PFSK-1 (cell line): ENCODE measurements at regions not wholly inside any gene's neighbourhood (a gene's known extent, or its start where the extent isn't known, plus 50 kb on each side); places are given as distances from the start of the nearest gene placed in this dataset.

Experiments
- FOXP2 ChIP-seq: optimal IDR thresholded peaks from 2 replicates; pipeline ENCODE3; 2011; ENCODE audit warnings: borderline replicate concordance, control low read depth, inconsistent platforms; ENCODE audit not compliant: insufficient read depth; ENCODE audit errors: extremely low read length, extremely low read depth
- POLR2AphosphoS5 ChIP-seq: IDR thresholded peaks from 2 replicates; pipeline ENCODE4 v1.6.1; 2012; ENCODE audit warnings: low read depth, mild to moderate bottlenecking, control low read depth, low read length, moderate library complexity
- SIN3A ChIP-seq: IDR thresholded peaks from 2 replicates; pipeline ENCODE4 v1.6.1; 2012; ENCODE audit warnings: mild to moderate bottlenecking, low read length, moderate library complexity, borderline replicate concordance; ENCODE audit not compliant: insufficient read depth
- TAF1 ChIP-seq: IDR thresholded peaks from 2 replicates; pipeline ENCODE4 v1.6.1; 2012; ENCODE audit warnings: low read length, control low read depth, borderline replicate concordance; ENCODE audit not compliant: insufficient read depth
- TF ChIP-seq, protein P1 (sequence below), 2 experiments: IDR thresholded peaks; 2 replicates each; pipeline versions ENCODE4 v1.6.1 to v1.8.0; 2011 to 2012; ENCODE audit warnings: low read depth in 2 of 2, low read length in 2 of 2, control low read depth in 1 of 2, inconsistent platforms in 1 of 2, mild to moderate bottlenecking in 1 of 2, moderate library complexity in 1 of 2; ENCODE audit not compliant: insufficient read depth in 1 of 2

DNA sequence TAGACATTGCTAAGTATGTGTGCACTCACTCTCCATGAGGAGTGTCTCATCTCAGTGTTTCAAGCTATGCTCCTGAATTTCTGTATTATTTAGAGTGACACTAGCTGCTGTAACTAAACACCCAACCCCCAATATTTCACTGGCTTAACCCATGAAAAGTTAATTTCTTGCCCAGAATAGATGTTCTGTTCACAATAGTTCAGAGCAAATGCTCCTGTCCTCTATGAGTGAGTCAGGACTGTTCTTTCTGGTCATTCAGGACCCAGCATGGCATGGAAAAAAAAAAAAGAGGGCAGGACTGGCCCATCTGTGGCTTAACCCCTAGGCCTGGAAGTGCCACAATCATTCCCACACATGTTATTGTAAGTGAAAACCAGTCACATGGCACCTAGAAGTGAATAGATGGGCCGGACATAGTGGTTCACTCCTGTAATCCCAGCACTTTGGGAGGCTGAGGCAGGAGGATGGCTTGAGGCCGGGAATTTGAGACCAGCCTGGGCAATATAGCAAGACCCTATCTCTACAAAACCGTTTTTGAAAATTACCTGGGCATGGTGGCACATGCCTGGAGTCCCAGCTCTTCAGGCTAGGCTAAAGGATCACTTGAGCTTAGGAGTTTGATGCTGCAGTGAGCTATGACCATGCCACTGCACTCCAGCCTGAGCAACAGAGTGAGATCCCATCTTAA, 663.6 kb downstream of the IRS1 start:
- no peak for TF ChIP-seq TAF1
- TF ChIP-seq POLR2AphosphoS5: no peak
- no peak for TF ChIP-seq SIN3A

DNA sequence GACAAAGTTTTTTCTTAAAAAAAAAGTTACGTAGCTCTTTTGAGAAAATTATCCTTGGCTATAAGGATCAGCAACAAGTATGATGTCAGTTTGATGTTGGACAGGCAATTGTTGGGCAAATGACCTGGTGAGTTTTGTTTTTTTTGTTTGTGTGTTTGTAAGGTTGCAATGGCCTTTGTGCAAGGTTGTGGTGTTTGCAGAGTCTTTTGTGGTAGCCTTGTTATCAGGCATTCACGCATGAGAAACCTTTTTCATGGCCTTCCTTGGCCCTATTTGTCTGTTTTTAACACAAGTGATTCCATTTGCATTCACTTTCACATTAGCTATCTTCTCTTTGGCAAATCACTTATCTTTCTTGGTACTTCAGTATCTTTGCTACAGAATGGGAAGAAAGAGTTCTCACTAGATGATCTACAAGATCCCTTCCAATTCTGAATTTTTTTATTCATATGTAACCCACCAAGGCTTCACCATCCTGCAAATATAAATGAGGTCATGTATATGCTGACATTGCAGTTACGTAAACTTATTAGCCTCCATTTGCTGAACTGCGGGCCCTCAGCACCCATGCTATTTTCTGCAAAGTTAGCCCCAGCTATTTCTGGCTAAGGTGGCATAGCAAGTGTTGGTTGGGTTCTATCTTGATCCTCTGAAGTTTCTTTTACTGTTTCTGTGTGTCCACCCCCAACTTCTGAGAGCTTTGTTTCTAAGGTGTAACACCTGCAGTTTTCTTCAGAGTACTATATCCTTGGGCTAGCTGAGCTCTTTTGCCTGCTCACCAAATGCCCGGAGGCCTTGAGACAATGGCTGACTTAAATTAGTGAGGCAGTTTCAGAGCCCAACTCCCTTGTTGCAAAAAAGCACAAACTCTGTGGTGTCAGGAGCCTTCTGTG, 667.1 kb downstream of the IRS1 start:
- no peak for TF ChIP-seq FOXP2
- TF ChIP-seq SIN3A: no peak
- TF ChIP-seq POLR2AphosphoS5: no peak
- no peak for TF ChIP-seq TAF1
- TF ChIP-seq, protein P1, sequence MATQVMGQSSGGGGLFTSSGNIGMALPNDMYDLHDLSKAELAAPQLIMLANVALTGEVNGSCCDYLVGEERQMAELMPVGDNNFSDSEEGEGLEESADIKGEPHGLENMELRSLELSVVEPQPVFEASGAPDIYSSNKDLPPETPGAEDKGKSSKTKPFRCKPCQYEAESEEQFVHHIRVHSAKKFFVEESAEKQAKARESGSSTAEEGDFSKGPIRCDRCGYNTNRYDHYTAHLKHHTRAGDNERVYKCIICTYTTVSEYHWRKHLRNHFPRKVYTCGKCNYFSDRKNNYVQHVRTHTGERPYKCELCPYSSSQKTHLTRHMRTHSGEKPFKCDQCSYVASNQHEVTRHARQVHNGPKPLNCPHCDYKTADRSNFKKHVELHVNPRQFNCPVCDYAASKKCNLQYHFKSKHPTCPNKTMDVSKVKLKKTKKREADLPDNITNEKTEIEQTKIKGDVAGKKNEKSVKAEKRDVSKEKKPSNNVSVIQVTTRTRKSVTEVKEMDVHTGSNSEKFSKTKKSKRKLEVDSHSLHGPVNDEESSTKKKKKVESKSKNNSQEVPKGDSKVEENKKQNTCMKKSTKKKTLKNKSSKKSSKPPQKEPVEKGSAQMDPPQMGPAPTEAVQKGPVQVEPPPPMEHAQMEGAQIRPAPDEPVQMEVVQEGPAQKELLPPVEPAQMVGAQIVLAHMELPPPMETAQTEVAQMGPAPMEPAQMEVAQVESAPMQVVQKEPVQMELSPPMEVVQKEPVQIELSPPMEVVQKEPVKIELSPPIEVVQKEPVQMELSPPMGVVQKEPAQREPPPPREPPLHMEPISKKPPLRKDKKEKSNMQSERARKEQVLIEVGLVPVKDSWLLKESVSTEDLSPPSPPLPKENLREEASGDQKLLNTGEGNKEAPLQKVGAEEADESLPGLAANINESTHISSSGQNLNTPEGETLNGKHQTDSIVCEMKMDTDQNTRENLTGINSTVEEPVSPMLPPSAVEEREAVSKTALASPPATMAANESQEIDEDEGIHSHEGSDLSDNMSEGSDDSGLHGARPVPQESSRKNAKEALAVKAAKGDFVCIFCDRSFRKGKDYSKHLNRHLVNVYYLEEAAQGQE (IDR thresholded peaks at IDR 0.05; ENCODE audit: insufficient read depth in 1 of 2, low read depth in 2 of 2, low read length in 2 of 2): no peak

DNA sequence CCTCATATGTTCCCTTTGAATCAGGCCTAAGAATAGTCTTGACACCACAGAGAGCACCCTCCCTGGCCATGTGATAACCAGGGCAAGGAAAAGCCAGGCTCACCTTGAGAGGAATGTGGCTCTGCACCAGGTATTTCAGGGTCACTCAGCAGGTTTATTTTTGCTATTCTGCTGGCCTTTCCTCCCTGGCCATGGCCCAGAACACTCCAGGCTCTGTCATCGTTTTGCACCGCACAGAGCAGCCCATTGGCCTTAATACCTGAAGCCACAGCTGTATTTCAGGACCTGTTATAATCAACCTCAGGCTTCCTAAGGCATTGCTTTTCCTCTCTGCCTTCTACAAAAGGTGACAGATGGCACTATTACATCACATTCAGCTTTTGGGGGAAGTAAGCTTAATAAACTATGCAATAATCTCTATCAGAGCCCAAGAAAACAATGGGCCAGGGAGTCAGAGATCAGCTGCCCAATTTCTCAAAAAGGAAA, 668.3 kb downstream of the IRS1 start:
- TF ChIP-seq POLR2AphosphoS5 (no peak), FOXP2 (no peak), SIN3A (no peak), TAF1 (no peak)
- TF ChIP-seq, protein P1 (IDR thresholded peaks at IDR 0.05; ENCODE audit: insufficient read depth in 1 of 2, low read depth in 2 of 2, low read length in 2 of 2): no peak

DNA sequence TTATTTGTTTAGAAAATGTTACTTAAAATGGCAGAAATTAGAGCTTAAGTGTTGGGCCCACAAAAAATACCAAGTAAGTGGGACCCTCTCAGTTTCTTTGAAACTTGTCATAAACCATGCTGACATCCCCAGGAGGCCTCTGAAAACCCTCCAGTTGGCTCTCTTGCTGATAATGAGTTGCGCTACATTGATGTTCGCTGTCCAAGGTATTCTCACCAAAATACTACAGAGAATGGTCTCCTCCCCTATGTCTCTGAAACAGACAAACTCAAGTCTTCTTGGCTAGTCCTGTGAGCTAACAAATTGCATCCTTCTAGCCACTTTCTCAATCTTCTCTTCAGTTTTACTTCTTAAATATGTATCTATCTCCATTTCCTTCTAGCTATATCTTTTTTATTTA, 669.4 kb downstream of the IRS1 start:
- no peak for TF ChIP-seq POLR2AphosphoS5
- TF ChIP-seq TAF1: no peak
- TF ChIP-seq, protein P1 (IDR thresholded peaks at IDR 0.05; ENCODE audit: insufficient read depth in 1 of 2, low read depth in 2 of 2, low read length in 2 of 2): peak; percentile 79 to 95
- no peak for TF ChIP-seq SIN3A
- no peak for TF ChIP-seq FOXP2

DNA sequence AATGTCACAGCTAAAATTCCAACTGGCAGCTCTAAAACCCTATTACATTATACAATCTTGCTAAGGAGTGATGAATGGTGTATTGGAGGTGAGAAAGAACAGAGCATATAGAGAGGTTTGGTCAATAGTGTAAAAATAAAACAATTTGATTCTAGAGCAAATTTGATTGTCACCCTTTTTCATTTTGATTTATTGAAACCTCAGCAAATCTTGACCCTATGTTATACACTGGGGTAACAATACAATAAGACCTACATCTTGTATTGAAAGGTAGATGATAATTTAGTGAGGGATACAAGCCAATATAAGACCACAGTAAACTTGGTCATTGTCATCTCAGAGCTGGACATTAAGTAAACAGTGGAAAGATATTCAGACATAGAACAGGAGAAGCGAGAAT, 671.9 kb downstream of the IRS1 start:
- TF ChIP-seq, protein P1 (IDR thresholded peaks at IDR 0.05; ENCODE audit: insufficient read depth in 1 of 2, low read depth in 2 of 2, low read length in 2 of 2): no peak
- no peak for TF ChIP-seq TAF1
- no peak for TF ChIP-seq SIN3A
- no peak for TF ChIP-seq FOXP2
- no peak for TF ChIP-seq POLR2AphosphoS5
